Neural progenitor cell (in vitro differentiated cells): ENCODE measurements at regions not wholly inside any gene's neighbourhood (a gene's known extent, or its start where the extent isn't known, plus 50 kb on each side); places are given as distances from the start of the nearest gene placed in this dataset.

Experiments used
- CTCF ChIP-seq: fragments of 200-600 bp; sonication (generic); IDR thresholded peaks from 2 replicates; pipeline ENCODE4 v1.5.1; 2017; ENCODE audit warnings: antibody characterized with exemption, mild to moderate bottlenecking
- EZH2phosphoT487 ChIP-seq: fragments of 200-600 bp; sonication (generic); IDR thresholded peaks from 2 replicates; pipeline ENCODE4 v1.6.1; 2017; ENCODE audit warnings: antibody characterized with exemption

GRCh38 chr10:61010863-61011262, 66.9 kb upstream of the RHOBTB1 start:
- TF ChIP-seq CTCF (no peak), EZH2phosphoT487 (no peak)
